MM.1S (cell line): ENCODE measurements at regions not wholly inside any gene's neighbourhood (a gene's known extent, or its start where the extent isn't known, plus 50 kb on each side); places are given as distances from the start of the nearest gene placed in this dataset.

Experiments
- DNase-seq: peaks from one replicate; pipeline ENCODE4 v3.0.0-alpha.2; 2015
- H2AFZ ChIP-seq: fragments of 300-600 bp; sonication (generic); 2 replicates; pipeline ENCODE4 v1.6.0; 2016; ENCODE audit warnings: antibody characterized with exemption, low read length
- H3F3A ChIP-seq: fragments of 300-600 bp; sonication (generic); 2 replicates; pipeline ENCODE4 v1.6.1; 2016; ENCODE audit warnings: mild to moderate bottlenecking, antibody characterized with exemption, low read length, moderate library complexity, mixed read lengths; ENCODE audit not compliant: insufficient read depth
- H3K27ac ChIP-seq: fragments of 300-600 bp; sonication (generic); 2 replicates; pipeline ENCODE4 v1.5.1; 2016; ENCODE audit warnings: mild to moderate bottlenecking, low read length
- H3K27me3 ChIP-seq: fragments of 300-600 bp; sonication (generic); replicated peaks from 2 replicates; pipeline ENCODE4 v1.6.0; 2016; ENCODE audit warnings: low read length; ENCODE audit not compliant: insufficient read depth
- H3K36me3 ChIP-seq: fragments of 300-600 bp; sonication (generic); replicated peaks from 2 replicates; pipeline ENCODE4 v1.6.1; 2016; ENCODE audit warnings: mild to moderate bottlenecking, low read length, mixed read lengths; ENCODE audit not compliant: insufficient read depth
- H3K4me1 ChIP-seq: fragments of 300-600 bp; sonication (generic); 2 replicates; pipeline ENCODE4 v1.6.1; 2016; ENCODE audit warnings: low read length, mixed read lengths
- H3K4me2 ChIP-seq: fragments of 300-600 bp; sonication (generic); 2 replicates; pipeline ENCODE4 v1.6.0; 2016; ENCODE audit warnings: low read depth, low read length
- H3K4me3 ChIP-seq: fragments of 300-600 bp; sonication (generic); 2 replicates; pipeline ENCODE4 v1.5.1; 2016; ENCODE audit warnings: low read length, mixed read lengths
- H3K79me2 ChIP-seq: fragments of 300-600 bp; sonication (generic); 2 replicates; pipeline ENCODE4 v1.6.1; 2016; ENCODE audit warnings: mixed run types, low read length, mixed read lengths
- H3K9ac ChIP-seq: fragments of 300-600 bp; sonication (generic); 2 replicates; pipeline ENCODE4 v1.6.1; 2016; ENCODE audit warnings: low read length, mixed read lengths
- H3K9me2 ChIP-seq: fragments of 300-600 bp; sonication (generic); replicated peaks from 2 replicates; pipeline ENCODE4 v1.6.1; 2016; ENCODE audit warnings: mild to moderate bottlenecking, low read length, mixed read lengths; ENCODE audit not compliant: insufficient read depth
- H3K9me3 ChIP-seq: fragments of 300-600 bp; sonication (generic); replicated peaks from 2 replicates; pipeline ENCODE4 v1.6.1; 2016; ENCODE audit warnings: mild to moderate bottlenecking, low read length, mixed read lengths; ENCODE audit not compliant: insufficient read depth
- H4K20me1 ChIP-seq: fragments of 300-600 bp; sonication (generic); 2 replicates; pipeline ENCODE4 v1.6.1; 2016; ENCODE audit warnings: mild to moderate bottlenecking, low read length, moderate library complexity, mixed read lengths; ENCODE audit not compliant: insufficient read depth
- CTCF ChIP-seq: fragments of 300-600 bp; sonication (generic); IDR thresholded peaks from 2 replicates; pipeline ENCODE4 v1.5.1; 2016; ENCODE audit warnings: antibody characterized with exemption, low read length, mixed read lengths
- EZH2 ChIP-seq: fragments of 300-600 bp; sonication (generic); optimal IDR thresholded peaks from 2 replicates; pipeline ENCODE3; 2017; ENCODE audit warnings: low read depth, mild to moderate bottlenecking, antibody characterized with exemption, low read length, mixed read lengths
- EZH2phosphoT487 ChIP-seq: fragments of 300-600 bp; sonication (generic); IDR thresholded peaks from 2 replicates; pipeline ENCODE4 v1.6.1; 2018; ENCODE audit warnings: antibody characterized with exemption, low read length

DNA sequence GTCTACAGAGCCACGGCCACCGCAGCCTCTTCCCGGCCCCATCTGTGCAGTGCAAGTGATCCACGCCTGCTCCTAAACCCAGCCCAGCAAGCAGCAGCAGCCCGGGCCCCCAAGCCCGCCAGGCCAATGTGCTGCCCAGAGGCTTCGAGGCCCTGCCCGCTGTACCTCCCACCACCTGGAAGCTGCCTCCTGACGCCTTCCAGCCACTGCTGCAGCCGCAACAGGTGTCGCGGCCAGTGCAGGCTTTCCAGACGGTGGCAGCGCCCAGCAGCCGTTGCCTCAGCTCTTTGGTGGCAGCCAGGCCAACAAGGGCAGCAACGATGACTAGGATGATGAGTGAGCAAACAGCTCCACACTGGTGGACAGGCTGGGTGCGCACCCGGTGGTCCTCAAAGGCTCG lies 50.2 kb upstream of the TPM4 start:
- Histone ChIP-seq H3F3A (no peaks in the 10 kb centered on the region), H4K20me1 (no peaks in the 10 kb centered on the region), H3K27ac (no peak overlapping the region), H3K4me2 (no peak overlapping the region), H3K4me3 (no peak overlapping the region), H3K9ac (no peak overlapping the region), H3K9me3 (no peaks in the 10 kb centered on the region), H3K27me3 (peaks cover 66% of the 10 kb centered on the region), H3K4me1 (no peaks in the 10 kb centered on the region), H3K9me2 (no peaks in the 10 kb centered on the region), H2AFZ (no peak overlapping the region), H3K79me2 (no peaks in the 10 kb centered on the region), H3K36me3 (no peaks in the 10 kb centered on the region)
- TF ChIP-seq CTCF, result no peak
- no peak for TF ChIP-seq EZH2
- no peak for TF ChIP-seq EZH2phosphoT487
- DNase-seq, result no peak
